ENCODE measurements at regions not wholly inside any gene's neighbourhood (a gene's known extent, or its start where the extent isn't known, plus 50 kb on each side); places are given as distances from the start of the nearest gene placed in this dataset.

DNA sequence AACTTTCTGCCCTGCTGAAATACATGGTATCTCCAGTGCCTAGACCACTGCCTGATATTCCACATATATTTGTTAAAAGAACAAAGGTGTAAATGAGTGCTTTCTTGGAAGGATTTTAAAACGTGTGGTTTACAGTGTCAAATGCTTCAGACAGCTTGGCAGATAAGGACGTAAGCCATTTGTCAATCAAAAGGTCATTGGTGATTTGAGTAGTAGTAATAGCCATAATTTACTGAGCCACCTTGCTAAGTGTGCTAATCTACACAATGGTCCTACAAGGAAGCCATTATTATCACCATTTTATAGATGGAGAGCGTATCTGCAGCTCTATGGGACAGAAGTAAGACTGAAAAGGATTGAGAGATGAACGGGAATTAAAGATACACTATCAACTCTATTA, 186.8 kb upstream of the MPPED2 start:
- ATAC-seq (no peak), DNase-seq (ENCODE audit: low read depth, low spot score) (no peak)
- Histone ChIP-seq H3K4me3 (ENCODE audit: low read depth in 2 of 2, low read length in 2 of 2) (no peak overlapping the region), H3K4me1 (ENCODE audit: control insufficient read depth, insufficient read depth, low read length) (no peaks in the 10 kb centered on the region), H3K27me3 (ENCODE audit: control insufficient read depth, insufficient read depth, low read length) (no peaks in the 10 kb centered on the region), H3K9me3 (ENCODE audit: control insufficient read depth, insufficient read depth, low read depth, low read length) (no peaks in the 10 kb centered on the region), H3K36me3 (ENCODE audit: control insufficient read depth, insufficient read depth, low read length) (no peaks in the 10 kb centered on the region), H3K27ac (ENCODE audit: low read length) (no peak overlapping the region)
- TF ChIP-seq CTCF (IDR thresholded peaks at IDR 0.05) (no peak), TCF7L2 (IDR thresholded peaks at IDR 0.05; ENCODE audit: low read depth, low read length) (no peak), REST (IDR thresholded peaks at IDR 0.05; ENCODE audit: insufficient read depth in 1 of 2, low read depth in 2 of 2, low read length in 1 of 2) (no peak), POLR2AphosphoS5 (IDR thresholded peaks at IDR 0.05; ENCODE audit: low read depth, low read length) (no peak), SIN3A (IDR thresholded peaks at IDR 0.05; ENCODE audit: borderline replicate concordance, insufficient read depth, low read depth, low read length) (no peak)
- CTCF ChIA-PET, result no interaction called here
- POLR2A ChIA-PET, result no interaction called here
- intact Hi-C loops (cut with micrococcal nuclease; ENCODE audit: unreplicated experiment), result no loop called here
- in situ Hi-C loops (cut with HindIII; ENCODE audit: low pct_unique_long_range_greater_than_20kb, low sequenced_read_pairs), result no loop called here
- no TSS peak for BruUV-seq (replicated peaks)

DNA sequence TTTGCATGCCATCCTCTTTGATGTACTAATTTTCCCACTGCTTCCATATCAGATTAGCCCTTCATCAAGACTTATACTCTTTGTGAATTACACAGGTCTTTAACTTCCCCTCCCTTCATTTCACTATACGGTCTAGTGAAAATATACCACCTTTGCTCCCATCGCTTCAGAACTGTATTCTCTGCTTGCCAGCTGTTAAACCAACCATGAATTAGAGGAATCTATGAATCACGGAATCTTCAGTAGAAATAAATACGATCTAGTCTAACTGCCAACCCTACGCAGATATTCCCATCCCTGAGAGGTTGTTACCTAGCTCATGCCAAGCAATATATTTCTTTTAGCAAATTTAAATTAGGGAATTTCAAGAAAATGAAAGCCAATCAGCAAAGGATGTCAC, 177.8 kb upstream of the MPPED2 start:
- no TSS peak for BruUV-seq (replicated peaks)
- ATAC-seq (no peak), DNase-seq (ENCODE audit: low read depth, low spot score) (no peak)
- intact Hi-C loops (cut with micrococcal nuclease; ENCODE audit: unreplicated experiment) (no loop called here), in situ Hi-C loops (cut with HindIII; ENCODE audit: low pct_unique_long_range_greater_than_20kb, low sequenced_read_pairs) (no loop called here)
- ChIA-PET POLR2A (no interaction called here), CTCF (no interaction called here)
- Histone ChIP-seq H3K27ac (ENCODE audit: low read length) (no peak overlapping the region), H3K36me3 (ENCODE audit: control insufficient read depth, insufficient read depth, low read length) (no peaks in the 10 kb centered on the region), H3K9me3 (ENCODE audit: control insufficient read depth, insufficient read depth, low read depth, low read length) (no peaks in the 10 kb centered on the region; the same call in 1 of the 2 replicates), H3K4me3 (ENCODE audit: low read depth in 2 of 2, low read length in 2 of 2) (no peak overlapping the region), H3K27me3 (ENCODE audit: control insufficient read depth, insufficient read depth, low read length) (no peaks in the 10 kb centered on the region), H3K4me1 (ENCODE audit: control insufficient read depth, insufficient read depth, low read length) (no peaks in the 10 kb centered on the region)
- TF ChIP-seq TCF7L2 (IDR thresholded peaks at IDR 0.05; ENCODE audit: low read depth, low read length) (no peak), SIN3A (IDR thresholded peaks at IDR 0.05; ENCODE audit: borderline replicate concordance, insufficient read depth, low read depth, low read length) (no peak), REST (IDR thresholded peaks at IDR 0.05; ENCODE audit: insufficient read depth in 1 of 2, low read depth in 2 of 2, low read length in 1 of 2) (no peak), POLR2AphosphoS5 (IDR thresholded peaks at IDR 0.05; ENCODE audit: low read depth, low read length) (no peak), CTCF (IDR thresholded peaks at IDR 0.05) (no peak)

Measured in Panc1 (cell line).